H9 (cell line): ENCODE measurements at regions not wholly inside any gene's neighbourhood (a gene's known extent, or its start where the extent isn't known, plus 50 kb on each side); places are given as distances from the start of the nearest gene placed in this dataset.

Experiments used
- DNase-seq: peaks from one replicate; pipeline ENCODE4 v3.0.0-alpha.2; 2017
- H2AFZ ChIP-seq: one replicate; pipeline ENCODE4 v1.6.1; 2013; ENCODE audit warnings: mild to moderate bottlenecking, low read length, control low read depth, moderate library complexity
- H2AK5ac ChIP-seq: 2 replicates; pipeline ENCODE4 v1.6.1; 2013; ENCODE audit warnings: low read length, control low read depth, mixed read lengths; ENCODE audit not compliant: insufficient read length
- H2BK120ac ChIP-seq: one replicate; pipeline ENCODE4 v1.6.1; 2013; ENCODE audit warnings: low read depth, mild to moderate bottlenecking, low read length, control low read depth, inconsistent platforms; ENCODE audit not compliant: poor library complexity, severe bottlenecking
- H2BK12ac ChIP-seq: 2 replicates; pipeline ENCODE4 v1.6.1; 2013; ENCODE audit warnings: low read length, control low read depth, mixed read lengths, low read depth; ENCODE audit not compliant: insufficient read length
- H2BK15ac ChIP-seq: 2 replicates; pipeline ENCODE4 v1.6.1; 2013; ENCODE audit warnings: low read depth, low read length, control low read depth
- H2BK20ac ChIP-seq: one replicate; pipeline ENCODE4 v1.6.1; 2013; ENCODE audit warnings: low read depth, mild to moderate bottlenecking, low read length, control low read depth, inconsistent platforms; ENCODE audit not compliant: poor library complexity, severe bottlenecking
- H2BK5ac ChIP-seq: 2 replicates; pipeline ENCODE4 v1.6.1; 2013; ENCODE audit warnings: low read length, control low read depth, mixed read lengths; ENCODE audit not compliant: insufficient read length
- H3K14ac ChIP-seq: 2 replicates; pipeline ENCODE4 v1.6.1; 2013; ENCODE audit warnings: low read length, control low read depth; ENCODE audit not compliant: insufficient read depth
- H3K18ac ChIP-seq: 2 replicates; pipeline ENCODE4 v1.6.1; 2013; ENCODE audit warnings: low read depth, mild to moderate bottlenecking, mixed read lengths, low read length, control low read depth; ENCODE audit not compliant: insufficient read length
- H3K23ac ChIP-seq: 2 replicates; pipeline ENCODE4 v1.6.1; 2013; ENCODE audit warnings: low read length, control low read depth, mixed read lengths, low read depth; ENCODE audit not compliant: insufficient read length
- H3K23me2 ChIP-seq: 2 replicates; pipeline ENCODE4 v1.6.1; 2013; ENCODE audit warnings: low read depth, mild to moderate bottlenecking, mixed read lengths, low read length, control low read depth; ENCODE audit not compliant: insufficient read length, poor library complexity, severe bottlenecking
- H3K27ac ChIP-seq: 2 replicates; pipeline ENCODE4 v1.5.1; 2013; ENCODE audit warnings: low read length, control low read depth, mixed read lengths, low read depth; ENCODE audit not compliant: insufficient read length
- H3K27me3 ChIP-seq: 2 replicates; pipeline ENCODE4 v1.6.1; 2013; ENCODE audit warnings: low read length, control low read depth, inconsistent platforms; ENCODE audit not compliant: insufficient read depth
- H3K4ac ChIP-seq: 2 replicates; pipeline ENCODE4 v1.6.1; 2013; ENCODE audit warnings: low read depth, mild to moderate bottlenecking, control low read depth, inconsistent platforms, low read length, moderate library complexity
- H3K4me1 ChIP-seq: 2 replicates; pipeline ENCODE4 v1.6.1; 2013; ENCODE audit warnings: low read length, control low read depth, inconsistent platforms; ENCODE audit not compliant: insufficient read depth
- H3K4me2 ChIP-seq: 2 replicates; pipeline ENCODE4 v1.6.1; 2013; ENCODE audit warnings: low read length, control low read depth, mixed read lengths; ENCODE audit not compliant: insufficient read length, insufficient read depth
- H3K56ac ChIP-seq: 2 replicates; pipeline ENCODE4 v1.6.1; 2013; ENCODE audit warnings: low read depth, mild to moderate bottlenecking, mixed read lengths, low read length, control low read depth; ENCODE audit not compliant: insufficient read length
- H3K79me1 ChIP-seq: 2 replicates; pipeline ENCODE4 v1.6.1; 2013; ENCODE audit warnings: low read depth, mild to moderate bottlenecking, moderate library complexity, low read length, control low read depth, inconsistent platforms; ENCODE audit not compliant: insufficient read depth, poor library complexity, severe bottlenecking
- H3K79me2 ChIP-seq: 2 replicates; pipeline ENCODE4 v1.6.1; 2013; ENCODE audit warnings: low read length, control low read depth, inconsistent platforms; ENCODE audit not compliant: insufficient read depth
- H3K9ac ChIP-seq: 2 replicates; pipeline ENCODE4 v1.6.1; 2013; ENCODE audit warnings: low read length, control low read depth, mixed read lengths; ENCODE audit not compliant: insufficient read length; ENCODE audit errors: extremely low read depth
- H3K9me3 ChIP-seq: one replicate; pipeline ENCODE4 v1.6.1; 2013; ENCODE audit warnings: low read depth, low read length, inconsistent platforms; ENCODE audit not compliant: control insufficient read depth
- H3T11ph ChIP-seq: one replicate; pipeline ENCODE4 v1.6.1; 2013; ENCODE audit warnings: mild to moderate bottlenecking, low read length, control low read depth, inconsistent platforms
- H4K20me1 ChIP-seq: one replicate; pipeline ENCODE4 v1.6.1; 2013; ENCODE audit not compliant: control insufficient read depth, insufficient read length, insufficient read depth
- H4K5ac ChIP-seq: 2 replicates; pipeline ENCODE4 v1.6.1; 2013; ENCODE audit warnings: low read depth, mild to moderate bottlenecking, mixed read lengths, low read length, control low read depth; ENCODE audit not compliant: insufficient read length
- H4K8ac ChIP-seq: replicated peaks from 2 replicates; pipeline ENCODE4 v1.6.1; 2013; ENCODE audit warnings: low read length, control low read depth, mixed read lengths, low read depth; ENCODE audit not compliant: insufficient read length
- H4K91ac ChIP-seq: 2 replicates; pipeline ENCODE4 v1.6.1; 2013; ENCODE audit warnings: low read depth, mild to moderate bottlenecking, moderate library complexity, mixed read lengths, low read length, control low read depth; ENCODE audit not compliant: insufficient read length
- H3K27ac Mint-ChIP-seq, 3 experiments: 2 replicates in 2 of 3; 3 replicates in 1 of 3; pipeline ENCODE4 v1.8.0; 2020 to 2021; ENCODE audit warnings: mixed read lengths in 3 of 3, mild to moderate bottlenecking in 1 of 3, moderate library complexity in 1 of 3
- H3K27me3 Mint-ChIP-seq: 2 replicates; pipeline ENCODE4 v1.8.0; 2021; ENCODE audit warnings: low read depth, mild to moderate bottlenecking, moderate library complexity, mixed read lengths
- H3K36me3 Mint-ChIP-seq, 3 experiments: 2 replicates in 2 of 3; 3 replicates in 1 of 3; pipeline ENCODE4 v1.8.0; 2020 to 2021; ENCODE audit warnings: low read depth in 3 of 3, mixed read lengths in 3 of 3; ENCODE audit not compliant: insufficient read depth in 1 of 3
- H3K4me1 Mint-ChIP-seq, 2 experiments: 2 replicates each; pipeline ENCODE4 v1.8.0; 2020; ENCODE audit warnings: mixed read lengths in 2 of 2
- H3K4me3 Mint-ChIP-seq, 2 experiments: 2 replicates in 1 of 2; 3 replicates in 1 of 2; pipeline ENCODE4 v1.8.0; 2020 to 2021; ENCODE audit warnings: mild to moderate bottlenecking in 2 of 2, mixed read lengths in 2 of 2, moderate library complexity in 1 of 2
- H3K9me3 Mint-ChIP-seq, 2 experiments: 2 replicates in 1 of 2; 3 replicates in 1 of 2; pipeline ENCODE4 v1.8.0; 2020; ENCODE audit warnings: mild to moderate bottlenecking in 2 of 2, mixed read lengths in 2 of 2, moderate library complexity in 1 of 2
- CTCF ChIP-seq: fragments of 200-600 bp; sonication (generic); conservative IDR thresholded peaks from 3 replicates; pipeline ENCODE4 v1.8.0; 2021; ENCODE audit warnings: antibody characterized with exemption, mild to moderate bottlenecking
- WGBS: extraction: QIAGEN DNeasy Blood & Tissue Kit; methylation state at CpG from one replicate; pipeline ENCODE4 v1.1.7; 2013; ENCODE audit warnings: missing lambda C conversion rate, low lambda C conversion rate, mixed read lengths; ENCODE audit not compliant: insufficient read length; ENCODE audit errors: extremely low coverage; 5-methylcytosine and 5-hydroxymethylcytosine counted together

- DNase-seq: no peak
- no peak overlapping the region for H2BK15ac ChIP-seq
- H2BK120ac ChIP-seq: no peak overlapping the region
- no peak overlapping the region for H4K91ac ChIP-seq
- no peaks in the 10 kb centered on the region for H3K4me1 ChIP-seq
- Mint-ChIP-seq H3K9me3 (peaks cover 6 to 11% of the 10 kb centered on the region in 2 experiments; a peak in 4 of 5 replicates), H3K27me3 (no peaks in the 10 kb centered on the region), H3K36me3 (peaks cover 0 to 13% (median 3%) of the 10 kb centered on the region in 3 experiments; a peak in 5 of 7 replicates), H3K27ac (no peak overlapping the region), H3K4me1 (peaks cover 0 to 2% of the 10 kb centered on the region in 2 experiments; a peak in 1 of 4 replicates), H3K4me3 (no peak overlapping the region)
- no peak overlapping the region for H3T11ph ChIP-seq
- H3K79me1 ChIP-seq: no peaks in the 10 kb centered on the region
- no peak overlapping the region for H3K27ac ChIP-seq
- no CpG with 5 or more reads among the region's 6 CpGs for WGBS
- H3K4ac ChIP-seq: no peak overlapping the region
- H3K23me2 ChIP-seq: no peaks in the 10 kb centered on the region
- H4K8ac ChIP-seq: no peak overlapping the region
- no peaks in the 10 kb centered on the region for H3K9me3 ChIP-seq
- no peak overlapping the region for H2AK5ac ChIP-seq
- no peaks in the 10 kb centered on the region for H4K20me1 ChIP-seq
- H3K27me3 ChIP-seq: no peaks in the 10 kb centered on the region
- no peak for TF ChIP-seq CTCF
- no peak overlapping the region for H4K5ac ChIP-seq
- H3K79me2 ChIP-seq: no peaks in the 10 kb centered on the region
- no peak overlapping the region for H3K14ac ChIP-seq
- no peak overlapping the region for H3K18ac ChIP-seq
- no peak overlapping the region for H3K9ac ChIP-seq
- H2BK12ac ChIP-seq: no peak overlapping the region
- no peak overlapping the region for H2AFZ ChIP-seq
- H2BK20ac ChIP-seq: no peak overlapping the region
- H2BK5ac ChIP-seq: no peak overlapping the region
- no peak overlapping the region for H3K4me2 ChIP-seq
- no peak overlapping the region for H3K23ac ChIP-seq
- H3K56ac ChIP-seq: no peak overlapping the region
These were observed 119.2 kb upstream of the TNFSF11 start for GRCh38 chr13:42454749-42455148.
